Suprapubic skin (tissue), 3 donors: ENCODE measurements at regions not wholly inside any gene's neighbourhood (a gene's known extent, or its start where the extent isn't known, plus 50 kb on each side); places are given as distances from the start of the nearest gene placed in this dataset.

Source experiments
- CTCF ChIP-seq, 2 donors: fragments of 200-600 bp in 1 of 2; fragments of 450-650 bp in 1 of 2; sonication (generic) in 1 of 2; IDR thresholded peaks; one replicate each; pipeline ENCODE4 v1.5.1; 2016 to 2019; ENCODE audit warnings: antibody characterized with exemption in 2 of 2, mild to moderate bottlenecking in 1 of 2, moderate library complexity in 1 of 2
- POLR2AphosphoS5 ChIP-seq, 3 donors: sonication (generic); formaldehyde crosslinking; IDR thresholded peaks; one replicate each; pipeline ENCODE4 v1.6.1; 2017; ENCODE audit warnings: antibody characterized with exemption in 3 of 3

- TF ChIP-seq CTCF (IDR thresholded peaks at IDR 0.05) (no peak), POLR2AphosphoS5 (IDR thresholded peaks at IDR 0.05) (no peak)
Observed at GRCh38 chr16:9425236-9425635, 333.8 kb downstream of the HAPSTR1 start.
